Right atrium auricular region (tissue), 2 donors: ENCODE measurements at regions not wholly inside any gene's neighbourhood (a gene's known extent, or its start where the extent isn't known, plus 50 kb on each side); places are given as distances from the start of the nearest gene placed in this dataset.

Source experiments
- DNase-seq: peaks from one replicate; pipeline ENCODE4 v3.0.0-alpha.2; 2019; ENCODE audit warnings: low spot score
- H3K27ac ChIP-seq, 2 donors: fragments of 200-600 bp; sonication (generic); 1 replicate in 1 of 2; 2 replicates in 1 of 2; pipeline ENCODE4 v1.5.1; 2016 to 2019
- H3K27me3 ChIP-seq, 2 donors: fragments of 200-600 bp; sonication (generic); one replicate each; pipeline versions ENCODE4 v1.5.1 to v1.6.0; 2017 to 2019
- H3K36me3 ChIP-seq: fragments of 200-600 bp; sonication (generic); one replicate; pipeline ENCODE4 v1.5.1; 2016
- H3K4me1 ChIP-seq, 2 donors: fragments of 200-600 bp; sonication (generic); one replicate each; pipeline versions ENCODE4 v1.5.1 to v1.6.0; 2017 to 2019
- H3K4me3 ChIP-seq, 2 donors: fragments of 200-600 bp; sonication (generic); 1 replicate in 1 of 2; 2 replicates in 1 of 2; pipeline ENCODE4 v1.5.1; 2017 to 2019; ENCODE audit warnings: mild to moderate bottlenecking in 1 of 2, moderate library complexity in 1 of 2
- H3K9me3 ChIP-seq, 2 donors: fragments of 200-600 bp; sonication (generic); one replicate each; pipeline ENCODE4 v1.5.1; 2019
- CTCF ChIP-seq, 2 donors: fragments of 200-600 bp; sonication (generic); IDR thresholded peaks; one replicate each; pipeline ENCODE4 v1.5.1; 2019; ENCODE audit warnings: antibody characterized with exemption in 2 of 2

GRCh38 chr14:87784386-87784785 lies 208.6 kb downstream of the GALC start:
- H3K4me1 ChIP-seq = no peaks in the 10 kb centered on the region
- DNase-seq = no peak
- H3K36me3 ChIP-seq = no peaks in the 10 kb centered on the region
- no peaks in the 10 kb centered on the region for H3K9me3 ChIP-seq
- H3K4me3 ChIP-seq = no peak overlapping the region
- no peak overlapping the region for H3K27ac ChIP-seq
- H3K27me3 ChIP-seq = no peaks in the 10 kb centered on the region
- TF ChIP-seq CTCF (IDR thresholded peaks at IDR 0.05) = no peak

- Histone ChIP-seq H3K36me3 (no peaks in the 10 kb centered on the region), H3K27me3 (no peaks in the 10 kb centered on the region), H3K9me3 (no peaks in the 10 kb centered on the region), H3K27ac (no peak overlapping the region), H3K4me3 (no peak overlapping the region), H3K4me1 (no peaks in the 10 kb centered on the region)
- TF ChIP-seq CTCF (IDR thresholded peaks at IDR 0.05) = no peak
- DNase-seq = no peak
Measured at GRCh38 chr14:87783071-87783470, 209.9 kb downstream of the GALC start.

GRCh38 chr14:87772854-87773253 lies 220.1 kb downstream of the GALC start:
- H3K27me3 ChIP-seq = no peaks in the 10 kb centered on the region
- H3K27ac ChIP-seq = no peak overlapping the region
- no peaks in the 10 kb centered on the region for H3K9me3 ChIP-seq
- H3K4me1 ChIP-seq = no peaks in the 10 kb centered on the region
- no peak for TF ChIP-seq CTCF (IDR thresholded peaks at IDR 0.05)
- H3K4me3 ChIP-seq = no peak overlapping the region
- no peak for DNase-seq
- no peaks in the 10 kb centered on the region for H3K36me3 ChIP-seq

- Histone ChIP-seq H3K36me3 (no peaks in the 10 kb centered on the region), H3K27ac (no peak overlapping the region), H3K9me3 (peaks cover 0 to 5% of the 10 kb centered on the region in 2 donors), H3K27me3 (no peaks in the 10 kb centered on the region), H3K4me1 (no peaks in the 10 kb centered on the region), H3K4me3 (no peak overlapping the region)
- no peak for TF ChIP-seq CTCF (IDR thresholded peaks at IDR 0.05)
- DNase-seq = no peak
Measured at GRCh38 chr14:87767567-87767901, 225.4 kb downstream of the GALC start.

GRCh38 chr14:87758876-87759275 lies 234.1 kb downstream of the GALC start:
- no peak overlapping the region for H3K27ac ChIP-seq
- H3K4me3 ChIP-seq = no peak overlapping the region
- no peaks in the 10 kb centered on the region for H3K27me3 ChIP-seq
- no peak for TF ChIP-seq CTCF (IDR thresholded peaks at IDR 0.05)
- H3K4me1 ChIP-seq = no peaks in the 10 kb centered on the region
- no peak for DNase-seq
- peaks cover 0 to 5% of the 10 kb centered on the region in 2 donors for H3K9me3 ChIP-seq
- H3K36me3 ChIP-seq = no peaks in the 10 kb centered on the region

- Histone ChIP-seq H3K36me3 (no peaks in the 10 kb centered on the region), H3K9me3 (no peaks in the 10 kb centered on the region), H3K27me3 (no peaks in the 10 kb centered on the region), H3K4me3 (no peak overlapping the region), H3K4me1 (no peaks in the 10 kb centered on the region), H3K27ac (no peak overlapping the region)
- TF ChIP-seq CTCF (IDR thresholded peaks at IDR 0.05) = no peak
- DNase-seq = no peak
Measured at GRCh38 chr14:87756661-87757060, 236.3 kb downstream of the GALC start.
